HG03558 (cell line): ENCODE measurements at regions not wholly inside any gene's neighbourhood (a gene's known extent, or its start where the extent isn't known, plus 50 kb on each side); places are given as distances from the start of the nearest gene placed in this dataset.
"Not testable (repeated sequence)": the region's sequence is repeated elsewhere in the genome, so short reads cannot be mapped to it uniquely, and the experiment has no call there.

Experiments
- ATAC-seq: cut with Tn5 transposase; IDR thresholded peaks from one replicate; pipeline ENCODE4 v1.9.1; 2021; ENCODE audit warnings: moderate number of reproducible peaks; ENCODE audit not compliant: unreplicated experiment; ENCODE audit errors: extremely low read depth

GRCh38 chr3:125910851-125911250 lies 58.1 kb upstream of the ROPN1B start:
- not testable (repeated sequence) for ATAC-seq

GRCh38 chr3:125914608-125915436 lies 54.2 kb upstream of the ROPN1B start:
- ATAC-seq: not testable (repeated sequence)

DNA sequence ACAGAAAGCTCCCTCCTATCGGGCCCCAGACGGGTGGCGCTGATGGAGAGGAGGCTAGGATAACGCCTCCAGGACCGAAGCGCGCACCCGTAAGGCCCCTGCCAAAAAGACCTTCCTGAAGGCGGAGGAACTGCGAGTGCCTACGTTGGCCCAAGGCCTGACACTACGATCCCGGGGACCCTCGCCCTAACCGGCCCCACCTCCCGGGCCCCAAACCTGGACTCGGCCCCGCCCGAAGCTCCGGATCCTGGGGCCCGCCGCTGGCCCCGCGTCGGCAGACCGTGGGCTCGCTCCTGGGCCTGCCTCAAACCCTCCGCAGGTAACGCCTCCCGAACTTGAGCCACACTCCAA lies 53.6 kb upstream of the ROPN1B start:
- ATAC-seq: not testable (repeated sequence)

DNA sequence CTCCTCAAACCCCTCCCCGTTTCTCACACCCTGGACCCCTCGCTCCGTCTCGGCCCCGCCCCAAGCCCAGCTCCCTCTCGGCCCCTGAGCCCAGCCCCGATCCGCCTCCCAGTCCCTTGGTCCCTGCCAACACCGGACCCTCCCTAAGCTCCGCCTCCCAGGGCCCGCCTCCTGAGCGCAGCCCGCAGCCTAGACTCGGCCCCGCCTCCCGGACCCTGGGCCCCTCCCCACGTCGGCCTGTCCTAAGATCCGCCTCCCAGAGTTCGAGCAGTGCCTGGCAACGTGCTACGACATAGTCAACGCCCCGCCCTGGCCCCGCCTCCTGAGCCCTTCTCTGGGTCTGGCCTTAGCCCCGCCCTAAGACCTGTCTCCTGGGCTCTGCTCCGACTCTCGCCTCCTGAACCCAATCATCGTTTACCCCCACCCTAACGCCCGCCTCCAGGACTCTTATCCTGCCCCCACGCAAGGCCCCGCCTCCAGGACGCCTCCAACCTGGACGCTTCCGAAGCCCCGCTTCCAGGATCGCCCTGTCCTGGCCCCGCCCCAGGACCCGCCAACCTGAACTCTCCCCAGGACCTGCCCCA lies 53.1 kb upstream of the ROPN1B start:
- peak; percentile 80 for ATAC-seq

- ATAC-seq: peak; percentile 50
Observed at GRCh38 chr3:125916376-125916978, 52.5 kb upstream of the ROPN1B start.

DNA sequence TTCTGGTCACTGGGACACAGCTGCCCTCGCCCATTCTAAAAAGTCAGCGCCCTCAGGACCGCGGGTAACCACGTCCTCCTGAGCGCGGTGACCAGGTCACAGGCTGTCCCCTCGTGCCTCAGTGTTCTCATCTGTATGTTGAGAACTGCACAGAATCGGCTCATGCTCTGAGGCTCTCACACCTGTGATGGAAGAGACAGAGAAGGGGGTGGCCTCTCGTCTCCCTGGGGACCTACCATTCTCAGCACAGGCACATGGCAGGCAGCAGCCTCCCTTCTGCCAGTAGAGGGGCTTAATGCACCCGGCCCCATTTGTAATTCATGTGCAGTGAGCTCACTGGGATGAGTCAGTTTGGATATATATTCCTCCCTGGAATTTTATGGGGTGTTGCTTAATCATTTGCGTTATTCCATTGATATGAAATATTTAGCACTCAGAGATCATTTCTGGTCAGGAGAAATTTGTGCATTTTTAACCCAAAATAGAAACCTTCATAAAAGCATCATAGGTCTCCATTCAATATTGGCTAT lies 51.9 kb upstream of the ROPN1B start:
- ATAC-seq: not testable (repeated sequence)

DNA sequence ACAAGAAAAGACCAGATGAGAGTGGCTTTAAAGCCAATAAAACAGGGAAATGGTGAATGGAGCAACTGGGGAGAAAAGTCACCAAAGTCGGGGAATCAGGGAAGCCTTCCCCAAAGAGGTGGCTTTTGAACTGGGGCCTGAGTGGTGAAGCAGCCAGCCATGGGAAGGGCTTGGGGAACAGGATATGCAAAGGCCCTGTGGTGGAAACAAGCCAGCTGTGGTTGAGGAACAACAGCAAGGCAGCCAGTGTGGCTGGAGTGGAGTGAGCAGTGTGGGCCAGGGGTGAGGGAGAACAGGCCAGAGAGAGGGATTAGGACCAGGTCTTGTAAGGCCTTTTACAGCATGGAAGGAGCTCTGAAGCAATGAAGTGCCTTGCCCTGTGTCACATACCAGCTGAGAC lies 51.0 kb upstream of the ROPN1B start:
- ATAC-seq: not testable (repeated sequence)

- not testable (repeated sequence) for ATAC-seq
Observed at GRCh38 chr3:125918451-125918850, 50.5 kb upstream of the ROPN1B start.

- ATAC-seq: not testable (repeated sequence)
Observed at GRCh38 chr3:125918866-125919265, 50.1 kb upstream of the ROPN1B start.
